Glomerular visceral epithelial cell (primary cell): ENCODE measurements at regions not wholly inside any gene's neighbourhood (a gene's known extent, or its start where the extent isn't known, plus 50 kb on each side); places are given as distances from the start of the nearest gene placed in this dataset.
"Not testable (repeated sequence)": the region's sequence is repeated elsewhere in the genome, so short reads cannot be mapped to it uniquely, and the experiment has no call there.

Experiments
- DNase-seq: peaks from one replicate; pipeline ENCODE4 v3.0.0-alpha.2; 2016; ENCODE audit errors: extremely low spot score

DNA sequence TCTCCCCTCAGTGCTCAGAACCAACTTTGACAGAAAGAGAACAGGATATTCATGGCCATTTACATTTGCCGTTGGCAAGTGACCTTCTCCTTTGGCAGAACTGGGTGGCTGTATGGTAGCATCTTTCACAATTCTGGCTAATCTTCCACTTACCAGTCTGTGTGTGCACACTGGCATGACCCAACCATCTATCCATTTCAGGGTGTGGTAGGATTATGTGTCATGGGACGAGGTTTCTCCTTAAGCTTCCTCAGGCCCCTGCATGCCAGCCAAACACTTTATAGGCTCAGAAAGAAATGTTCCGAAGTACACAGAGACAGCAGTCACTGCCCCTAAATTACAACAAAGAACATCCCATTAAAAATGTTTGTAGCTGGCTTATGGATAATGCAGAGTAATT is 497.1 kb downstream of the NFIB start:
- DNase-seq, result no peak

DNA sequence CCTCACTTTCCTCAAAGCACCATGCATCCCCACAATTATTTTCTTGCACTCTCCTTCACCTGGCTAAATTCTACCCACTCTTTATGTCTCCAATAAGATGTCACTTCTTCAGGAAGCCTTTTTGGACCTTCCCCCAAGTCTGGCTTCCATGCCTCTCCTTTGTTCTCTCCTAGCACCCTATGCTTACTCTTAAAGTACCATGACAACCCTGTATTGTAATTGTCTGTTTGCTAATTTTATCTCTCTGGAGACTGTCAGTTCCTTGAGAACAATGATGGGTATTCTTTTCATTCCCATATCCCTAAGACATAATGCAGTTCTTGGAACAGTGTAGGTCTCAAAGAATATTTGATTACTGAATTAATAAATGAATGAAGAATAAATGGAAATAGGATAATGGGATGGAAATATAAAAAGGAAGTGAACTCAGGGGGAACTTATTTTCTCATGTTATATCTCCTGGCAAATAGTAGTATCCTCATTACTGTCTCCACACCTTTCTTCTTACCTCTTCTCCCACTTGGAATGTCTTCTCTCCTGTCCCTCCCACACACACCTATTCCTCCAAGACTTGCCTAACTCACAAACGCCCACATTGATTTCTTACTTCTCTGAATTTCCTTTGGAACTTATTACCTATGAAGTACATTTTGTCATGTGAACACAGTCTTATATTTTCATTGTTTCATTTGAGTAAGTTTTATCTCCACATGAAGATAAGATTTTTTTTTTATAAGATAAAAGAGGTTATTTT is 499.1 kb downstream of the NFIB start:
- DNase-seq, result no peak

DNA sequence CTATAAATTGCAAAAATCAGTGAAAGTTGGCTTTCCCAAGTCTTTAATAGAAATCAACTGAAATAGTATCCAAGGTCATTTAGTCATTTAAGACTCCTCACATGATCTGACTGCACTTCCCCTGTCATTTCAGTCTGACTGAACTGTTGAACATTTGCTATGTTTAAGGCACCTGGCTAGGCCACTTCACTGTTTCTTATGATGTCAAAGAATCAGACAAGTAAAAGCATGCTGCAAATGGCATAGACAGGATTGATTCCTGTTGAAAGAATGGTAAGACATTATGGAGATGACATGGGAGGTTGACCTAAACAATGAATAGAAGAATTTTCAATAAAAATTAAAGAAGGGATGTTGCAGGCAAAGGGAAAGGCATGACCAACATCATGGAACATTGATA is 502.1 kb downstream of the NFIB start:
- no peak for DNase-seq

DNA sequence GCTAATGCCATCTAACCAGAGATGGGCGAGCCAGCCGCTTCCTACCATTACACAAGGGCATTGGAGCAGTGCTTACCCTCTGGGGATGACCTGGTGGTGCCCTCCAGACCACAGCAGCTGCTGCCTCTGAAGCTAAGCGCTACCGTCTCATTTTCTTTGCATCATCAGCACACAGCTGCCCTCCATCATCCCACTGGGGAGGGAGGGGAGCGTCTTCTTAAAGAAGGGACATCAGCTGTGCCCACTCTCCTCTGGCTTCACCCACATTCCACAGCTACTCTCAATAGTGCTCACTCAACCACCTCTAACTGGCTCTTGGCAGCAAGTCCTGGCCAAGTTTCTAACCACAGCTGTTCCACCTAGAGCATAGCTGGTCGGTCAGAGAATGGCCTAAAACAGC is 503.4 kb downstream of the NFIB start:
- DNase-seq, result peak; percentile 99

DNA sequence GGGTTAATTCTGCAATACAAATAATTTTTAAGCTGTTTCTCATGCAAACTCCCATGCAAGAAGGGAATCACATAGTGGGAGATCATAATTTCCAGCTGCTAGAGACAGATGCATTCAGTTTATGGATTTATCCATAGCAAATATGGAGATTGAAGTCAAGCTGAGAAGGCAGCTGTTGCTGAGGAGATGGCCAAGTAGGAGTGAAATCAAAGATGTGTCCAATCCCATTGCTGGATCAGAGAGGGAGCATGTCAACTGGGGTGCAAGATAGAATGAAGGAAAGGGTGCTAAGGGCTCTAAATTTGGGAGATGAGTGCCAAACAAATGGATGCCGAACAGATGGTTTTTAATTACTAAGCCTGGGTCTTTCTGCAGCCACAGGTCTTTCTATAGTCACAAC is 504.5 kb downstream of the NFIB start:
- no peak for DNase-seq

DNA sequence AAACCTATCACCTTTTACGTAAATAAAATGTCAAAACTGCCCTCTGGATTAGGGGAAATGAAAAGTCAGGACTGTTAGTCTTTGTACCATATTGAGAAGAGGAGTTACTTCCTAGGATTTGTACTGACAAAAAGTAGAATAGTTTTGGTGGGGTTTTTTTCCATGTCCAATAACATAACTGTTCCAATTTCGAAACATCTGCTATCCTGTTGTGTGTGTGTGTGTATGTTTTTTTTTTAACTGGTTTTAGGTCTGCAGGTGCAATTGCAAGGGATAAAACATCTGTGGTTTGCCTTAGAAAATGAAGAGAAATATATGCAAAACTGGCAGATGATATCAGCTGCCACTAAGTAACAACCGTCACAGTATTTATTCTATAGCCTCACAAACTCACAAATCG is 506.8 kb downstream of the NFIB start:
- no peak for DNase-seq

DNA sequence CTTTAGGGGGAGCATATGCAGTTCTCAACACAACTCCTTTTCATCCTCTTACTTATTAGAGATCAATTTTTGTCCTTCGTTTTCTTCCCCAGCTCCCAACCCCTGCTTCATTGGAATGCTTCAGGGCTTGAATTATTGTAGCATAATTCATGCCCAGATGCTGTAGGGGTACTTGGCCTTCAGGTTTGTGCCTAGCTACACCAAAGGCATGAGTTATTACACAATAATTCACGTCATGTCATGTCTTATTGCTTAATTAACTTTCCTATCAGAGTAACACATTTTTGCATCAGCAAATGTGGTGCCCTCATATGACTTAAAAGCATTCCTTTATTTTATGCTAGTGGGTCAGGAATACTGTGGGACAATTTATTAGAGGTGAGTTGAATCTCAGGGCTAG is 507.2 kb downstream of the NFIB start:
- DNase-seq, result no peak

DNA sequence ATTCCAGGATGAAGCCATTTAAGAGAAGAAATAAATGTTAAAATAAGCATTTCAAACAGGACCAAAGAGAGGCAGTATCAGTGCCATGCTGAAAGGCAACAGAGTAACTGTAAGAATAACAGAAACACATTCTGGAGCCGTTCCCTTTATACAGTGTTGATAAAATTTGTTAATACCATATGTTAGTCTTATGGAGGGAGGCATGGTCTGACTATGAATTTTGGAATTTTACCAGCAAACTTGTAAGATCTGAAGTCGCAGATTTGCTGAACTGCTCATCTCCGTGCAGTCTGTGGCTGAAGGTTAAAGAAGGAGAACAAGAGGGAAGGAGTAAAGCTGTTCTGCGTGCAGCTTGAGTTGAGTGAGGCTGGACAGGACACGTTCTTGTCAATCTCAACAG is 508.4 kb downstream of the NFIB start:
- no peak for DNase-seq

DNA sequence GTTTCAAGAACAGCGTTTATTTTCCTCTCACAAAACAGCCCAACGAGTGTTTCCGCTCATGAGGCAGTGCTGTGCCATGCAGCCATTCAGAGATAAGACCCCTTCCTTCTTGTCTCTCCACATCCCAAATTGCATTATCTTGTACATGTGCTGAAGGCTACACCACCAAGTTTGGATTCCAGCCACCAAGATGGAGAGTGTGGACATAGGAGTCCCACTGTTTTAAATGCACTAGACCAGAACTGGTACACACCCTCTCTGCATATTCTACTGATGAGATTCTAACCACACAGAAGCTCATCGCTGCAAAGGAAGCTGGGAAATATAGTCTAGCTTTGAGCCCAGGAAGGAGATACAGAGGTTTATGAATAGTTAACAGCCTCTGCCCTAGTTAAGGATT is 509.4 kb downstream of the NFIB start:
- DNase-seq, result peak; percentile 81

DNA sequence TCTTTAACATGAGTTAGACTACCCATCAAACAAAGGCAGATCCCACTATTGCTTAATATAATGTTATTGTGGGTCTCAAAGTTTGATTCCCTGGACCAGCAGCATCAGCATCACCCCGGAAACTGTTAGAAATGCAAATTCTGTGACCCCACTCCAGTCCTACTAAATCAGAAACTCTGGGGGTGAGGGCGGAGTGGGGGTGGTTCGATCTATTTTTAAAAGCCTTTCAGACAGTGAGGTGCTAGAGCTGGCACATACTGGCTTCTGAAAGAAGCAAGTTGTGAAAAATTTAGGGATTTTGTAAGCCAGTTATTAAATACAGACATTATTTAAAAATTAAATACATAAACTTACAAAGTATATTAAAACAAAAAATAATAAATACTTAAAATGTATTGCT is 513.2 kb downstream of the NFIB start:
- no peak for DNase-seq

DNA sequence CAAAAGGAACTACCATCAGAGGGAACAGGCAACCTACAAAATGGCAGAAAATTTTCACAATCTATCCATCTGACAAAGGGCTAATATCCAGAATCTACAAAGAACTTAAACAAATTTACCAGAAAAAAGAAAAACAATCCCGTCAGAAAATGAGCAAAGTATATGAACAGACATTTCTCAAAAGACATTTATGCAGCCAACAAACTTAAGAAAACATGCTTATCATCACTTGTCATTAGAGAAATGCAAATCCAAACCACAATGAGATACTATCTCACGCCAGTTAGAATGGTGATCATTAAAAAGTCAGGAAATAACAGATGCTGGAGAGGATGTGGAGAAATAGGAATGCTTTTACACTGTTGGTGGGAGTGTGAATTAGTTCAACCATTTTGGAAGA is 516.2 kb downstream of the NFIB start:
- DNase-seq, result not testable (repeated sequence)

DNA sequence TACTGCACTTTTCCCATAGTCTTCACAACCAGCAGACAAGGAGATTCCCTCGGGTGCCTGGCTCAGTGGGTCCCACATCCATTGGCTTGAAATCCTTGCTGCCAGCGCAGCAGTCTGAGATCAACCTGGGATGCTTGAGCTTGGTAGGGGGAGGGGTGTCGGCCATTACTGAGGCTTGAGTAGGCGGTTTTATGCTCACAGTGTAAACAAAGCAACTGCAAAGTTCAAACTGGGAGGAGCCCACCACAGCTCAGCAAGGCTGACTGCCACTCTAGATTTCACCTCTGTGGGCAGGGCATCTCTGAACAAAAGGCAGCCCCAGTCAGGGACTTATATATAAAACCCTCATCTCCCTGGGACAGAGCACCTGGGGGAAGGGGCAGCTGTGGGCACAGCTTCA is 512.3 kb upstream of the MPDZ start:
- no peak for DNase-seq

DNA sequence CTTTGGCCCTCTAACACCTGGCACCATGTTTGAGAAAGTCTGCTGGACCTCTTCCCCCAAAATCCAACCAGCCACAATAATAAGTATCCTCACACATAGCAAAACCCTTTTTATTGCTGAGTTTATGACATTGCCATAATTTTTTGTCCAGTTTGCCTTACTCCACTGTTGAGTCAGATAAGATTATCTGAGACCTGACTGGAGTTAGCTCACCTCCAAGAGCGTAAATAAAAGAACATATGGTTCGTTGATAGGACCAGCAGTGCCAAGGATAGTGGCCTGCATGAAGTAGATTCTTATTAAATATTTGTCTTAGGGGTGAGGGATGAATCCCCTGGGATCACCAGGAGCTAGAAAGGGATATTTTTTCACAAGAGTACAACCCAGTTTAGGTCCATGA is 510.6 kb upstream of the MPDZ start:
- DNase-seq, result no peak

DNA sequence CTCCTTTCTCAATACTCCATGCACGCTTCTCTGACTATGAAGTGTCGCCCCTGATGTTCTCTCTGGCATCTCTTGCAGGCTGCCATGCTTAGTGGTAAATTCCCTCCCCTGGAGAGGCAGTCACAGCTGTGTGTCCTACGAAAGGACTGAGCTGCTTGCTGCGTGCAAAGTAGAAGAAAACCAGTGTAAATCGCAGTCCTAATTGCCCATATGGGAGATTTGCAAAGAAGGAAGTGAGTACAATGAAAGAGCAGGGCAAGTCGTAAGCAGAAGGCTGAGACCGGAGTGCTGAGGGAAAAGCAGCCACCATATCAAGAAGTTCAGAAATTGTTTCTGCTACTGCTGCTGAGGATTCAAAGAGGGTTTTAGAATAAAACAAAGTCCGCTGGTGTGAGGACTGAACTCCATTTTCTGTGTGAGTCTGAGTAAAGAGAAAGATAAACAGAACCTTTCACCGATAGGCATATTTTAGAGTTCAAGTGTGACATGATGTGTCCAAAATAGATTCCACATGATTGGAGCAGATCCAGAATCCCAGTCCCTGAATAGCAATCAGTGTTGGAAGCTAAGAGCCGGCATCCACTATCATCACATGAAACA is 507.8 kb upstream of the MPDZ start:
- DNase-seq, result no peak

DNA sequence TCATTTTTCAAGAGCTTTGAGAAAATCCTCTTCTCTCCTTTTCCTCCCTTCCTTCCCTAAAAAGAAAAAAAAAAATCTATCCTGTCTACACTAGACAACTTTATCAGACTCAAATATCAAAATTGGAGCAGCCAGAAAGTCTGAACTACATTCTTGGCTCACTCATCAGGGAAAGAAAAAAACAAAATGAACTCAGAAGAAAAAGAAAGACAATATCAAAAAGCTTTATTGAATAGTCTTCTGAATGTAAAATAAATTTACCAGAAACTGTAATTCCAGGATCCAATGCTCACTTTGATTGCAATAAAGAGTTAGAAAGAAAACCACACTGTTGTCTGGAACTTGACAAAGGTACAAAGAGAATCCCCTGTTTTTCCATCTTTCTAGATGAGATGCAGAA is 507.2 kb upstream of the MPDZ start:
- DNase-seq, result no peak

DNA sequence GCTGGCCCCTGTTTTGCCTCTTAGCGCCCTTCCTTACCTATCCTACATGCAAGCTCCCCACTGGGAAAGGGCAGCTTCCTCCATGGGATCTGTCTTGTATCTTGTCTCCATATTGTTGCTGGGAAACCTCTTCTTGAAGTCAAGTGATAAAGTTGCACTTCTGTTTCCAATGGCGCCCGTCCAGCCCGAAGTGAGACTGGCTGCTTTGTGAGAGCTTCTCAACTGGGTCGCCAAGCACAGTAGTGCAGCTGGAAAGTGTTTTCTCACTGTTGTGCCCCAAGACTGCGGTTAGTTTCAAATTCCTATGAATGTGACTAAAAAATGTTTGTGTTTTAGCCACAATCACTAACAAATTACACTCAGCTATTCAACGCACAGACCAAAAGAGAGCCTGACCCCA is 506.6 kb upstream of the MPDZ start:
- no peak for DNase-seq

DNA sequence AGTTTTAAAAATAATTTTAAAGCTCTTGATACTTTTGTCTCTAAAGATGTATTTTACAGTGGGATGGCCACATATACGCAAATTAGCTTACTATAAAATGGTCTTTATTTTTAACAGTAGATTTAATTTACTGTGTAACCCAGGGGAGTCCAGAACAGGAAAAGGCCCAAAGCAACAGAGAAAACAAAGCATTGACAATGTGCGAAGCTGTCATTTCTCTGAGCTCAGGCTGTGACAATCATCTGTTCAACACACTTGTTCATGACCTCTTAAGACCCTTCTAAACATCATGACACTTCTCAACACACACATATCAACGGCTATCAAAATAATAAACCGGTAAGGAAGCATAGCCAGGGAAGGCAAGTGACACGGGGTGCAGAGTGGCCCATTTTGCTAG is 499.6 kb upstream of the MPDZ start:
- no peak for DNase-seq

DNA sequence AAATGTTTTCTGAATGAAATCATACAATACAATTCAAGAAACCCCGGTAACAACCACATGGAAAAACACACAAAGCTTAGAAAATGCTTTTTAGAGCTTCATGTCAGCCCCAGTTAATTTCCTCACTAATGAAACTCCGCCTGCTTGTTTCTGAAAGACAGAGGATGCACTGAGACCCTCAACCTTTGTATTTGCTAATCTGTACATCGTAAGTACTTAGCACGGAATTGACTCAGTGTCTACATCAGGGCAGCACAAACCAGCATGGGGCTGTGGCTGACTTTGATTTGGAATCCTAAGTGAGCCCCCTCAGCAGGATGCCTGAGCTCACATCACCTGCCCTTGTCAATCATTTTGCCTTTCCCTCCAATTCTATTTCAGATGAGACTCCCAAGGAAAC is 499.1 kb upstream of the MPDZ start:
- DNase-seq, result no peak

DNA sequence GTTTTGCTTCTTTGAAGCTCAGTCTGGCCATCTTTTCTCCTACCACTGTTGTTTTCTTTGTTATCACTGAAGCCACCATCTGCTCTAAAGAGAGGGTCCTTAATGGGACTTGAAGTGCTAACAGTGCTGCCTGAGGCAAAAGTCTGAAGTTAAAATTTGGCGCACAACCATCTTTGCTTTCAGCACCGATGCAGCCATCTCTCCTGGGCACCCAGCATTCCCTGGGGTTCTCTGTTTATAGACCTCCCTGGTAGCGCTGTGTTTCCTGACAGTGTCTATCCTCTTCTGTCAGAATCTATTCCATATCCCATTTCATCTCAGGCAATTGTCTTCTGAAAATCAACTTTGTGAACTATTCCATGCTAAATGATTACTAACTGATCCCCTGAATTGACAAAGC is 491.5 kb upstream of the MPDZ start:
- DNase-seq, result no peak

DNA sequence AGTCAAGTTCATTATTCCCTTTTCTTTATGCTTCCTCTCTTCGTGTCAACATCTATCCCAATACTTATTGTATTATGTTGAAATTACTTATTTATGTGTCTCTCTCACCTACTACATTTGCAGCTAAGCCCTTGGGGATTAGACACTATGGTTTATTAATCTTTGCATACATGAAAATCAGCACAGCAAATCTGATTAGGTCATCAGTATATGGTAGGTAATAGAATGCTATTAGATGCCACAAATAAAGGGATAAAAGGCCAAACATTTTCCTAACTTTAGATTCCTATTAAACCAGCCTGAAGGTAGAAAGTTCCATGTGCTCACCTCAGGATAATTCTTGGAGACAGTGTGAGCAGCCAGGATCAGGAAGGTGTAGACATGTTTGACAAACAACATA is 490.1 kb upstream of the MPDZ start:
- DNase-seq, result no peak

DNA sequence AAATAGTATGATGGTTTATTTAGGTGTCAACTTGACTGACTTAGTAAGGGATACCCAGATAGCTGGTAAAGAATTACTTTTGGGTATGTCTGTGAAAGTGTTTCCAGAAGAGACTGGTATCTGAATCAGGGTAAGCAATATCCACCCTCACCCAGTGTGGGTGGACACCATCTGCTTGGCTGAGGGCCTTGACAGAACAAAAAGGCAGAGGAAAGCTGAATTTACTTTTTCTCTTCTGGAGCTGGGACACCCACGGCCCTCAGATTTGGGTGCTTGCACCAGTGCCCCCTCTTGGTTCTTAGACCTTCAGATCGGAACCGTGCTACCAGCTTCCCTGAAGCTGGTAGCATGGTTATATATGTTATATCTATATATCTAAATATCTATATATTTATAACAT is 489.5 kb upstream of the MPDZ start:
- DNase-seq, result no peak

DNA sequence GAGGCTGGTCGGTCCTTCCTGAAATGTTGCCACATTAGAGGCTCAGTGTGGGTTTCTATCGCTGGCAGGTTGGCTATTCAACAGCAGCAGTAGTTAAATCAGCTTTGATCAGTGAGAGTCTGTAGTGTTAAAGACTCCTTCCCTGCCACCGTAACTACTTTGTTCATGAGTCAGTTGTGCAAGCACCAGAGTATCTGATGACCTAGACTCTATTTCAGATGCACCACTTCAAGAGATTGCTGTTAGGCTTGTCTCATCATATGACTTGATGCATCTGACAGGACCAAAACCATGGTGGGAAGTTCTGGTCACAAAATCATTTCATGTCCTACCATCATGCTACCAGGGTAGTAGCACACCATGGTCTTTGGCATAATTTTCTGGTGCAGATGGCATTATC is 482.7 kb upstream of the MPDZ start:
- no peak for DNase-seq

DNA sequence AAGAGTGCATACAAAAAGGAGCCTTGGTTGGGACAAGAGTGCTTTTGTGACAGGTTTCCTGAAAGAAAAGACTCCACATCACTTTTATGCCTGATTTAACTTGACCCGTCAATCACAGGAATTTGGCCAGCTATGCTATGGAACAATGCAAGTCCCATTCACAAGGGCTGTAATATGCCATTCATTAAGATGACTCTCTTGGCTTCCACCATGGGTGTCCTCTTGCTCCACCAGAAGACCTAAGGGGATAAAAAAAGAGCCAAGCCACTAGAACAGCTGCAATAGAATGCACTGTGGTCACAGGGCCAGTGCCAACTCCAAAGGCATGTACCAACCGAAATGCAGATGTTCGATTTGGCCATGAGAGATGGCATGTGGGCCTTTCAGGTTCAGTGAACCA is 480.1 kb upstream of the MPDZ start:
- DNase-seq, result no peak

DNA sequence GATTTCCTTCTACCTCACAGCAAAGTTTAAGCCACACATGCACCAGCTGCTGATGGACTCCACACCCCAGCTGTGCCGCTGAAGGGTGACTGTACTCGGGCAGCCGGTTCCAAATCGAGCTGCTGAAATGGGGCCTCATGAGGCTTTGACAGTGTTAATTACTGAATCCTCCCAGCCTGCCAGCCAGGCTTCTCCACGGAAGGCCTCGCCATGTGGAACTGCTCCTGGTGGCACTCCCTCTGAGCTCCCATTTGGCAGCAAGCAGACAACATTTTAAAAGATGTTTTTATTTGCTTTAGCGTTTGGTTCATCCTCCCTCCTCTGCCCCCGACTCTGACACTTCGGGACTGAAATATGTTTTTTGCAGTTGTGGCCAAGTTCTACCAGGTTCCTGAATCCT is 479.4 kb upstream of the MPDZ start:
- no peak for DNase-seq
